Natural killer cell (primary cell): ENCODE measurements at regions not wholly inside any gene's neighbourhood (a gene's known extent, or its start where the extent isn't known, plus 50 kb on each side); places are given as distances from the start of the nearest gene placed in this dataset.

Experiments used
- ATAC-seq, 3 donors: fragments of 150-1000 bp in 2 of 3; fragments of 200-7000 bp in 1 of 3; cut with Tn5 transposase; 1 replicate in 1 of 3; 2 replicates in 2 of 3; pipeline ENCODE4 v1.10.0; 2021; ENCODE audit warnings: mild to moderate bottlenecking in 2 of 3, moderate library complexity in 2 of 3
- DNase-seq, 2 donors: peaks; one replicate each; pipeline versions ENCODE4 v3.0.0 to v3.0.0-alpha.2; 2013 to 2021; ENCODE audit warnings: mixed read lengths in 1 of 2
- H3K27ac ChIP-seq: one replicate; pipeline ENCODE4 v1.5.1; 2013; ENCODE audit warnings: mild to moderate bottlenecking, low read length
- H3K27me3 ChIP-seq: one replicate; pipeline ENCODE4 v1.6.1; 2013; ENCODE audit warnings: low read length; ENCODE audit not compliant: control insufficient read depth, insufficient read depth
- H3K36me3 ChIP-seq: one replicate; pipeline ENCODE4 v1.6.1; 2013; ENCODE audit warnings: low read length; ENCODE audit not compliant: control insufficient read depth, insufficient read depth
- H3K4me1 ChIP-seq: one replicate; pipeline ENCODE4 v1.6.1; 2013; ENCODE audit warnings: low read length; ENCODE audit not compliant: control insufficient read depth, insufficient read depth
- H3K4me3 ChIP-seq: one replicate; pipeline ENCODE4 v1.5.1; 2013; ENCODE audit warnings: low read length
- H3K9me3 ChIP-seq: one replicate; pipeline ENCODE4 v1.6.1; 2013; ENCODE audit warnings: low read length; ENCODE audit not compliant: control insufficient read depth, insufficient read depth
- H3K27ac Mint-ChIP-seq, 2 donors: one replicate each; pipeline ENCODE4 v1.8.0; 2022; ENCODE audit warnings: mild to moderate bottlenecking in 2 of 2, mixed read lengths in 2 of 2, moderate library complexity in 1 of 2
- H3K27me3 Mint-ChIP-seq, 2 donors: one replicate each; pipeline ENCODE4 v1.8.0; 2022; ENCODE audit warnings: low read depth in 2 of 2, mixed read lengths in 2 of 2
- H3K36me3 Mint-ChIP-seq: one replicate; pipeline ENCODE4 v1.8.0; 2022; ENCODE audit warnings: mixed read lengths
- H3K4me1 Mint-ChIP-seq, 2 donors: one replicate each; pipeline ENCODE4 v1.8.0; 2022; ENCODE audit warnings: mixed read lengths in 2 of 2
- H3K4me3 Mint-ChIP-seq: one replicate; pipeline ENCODE4 v1.8.0; 2022; ENCODE audit warnings: mild to moderate bottlenecking, moderate library complexity, mixed read lengths
- H3K9me3 Mint-ChIP-seq, 2 donors: one replicate each; pipeline ENCODE4 v1.8.0; 2022; ENCODE audit warnings: mixed read lengths in 2 of 2
- CTCF ChIP-seq: fragments of 200-600 bp; IDR thresholded peaks from one replicate; pipeline ENCODE4 v1.8.0; 2022; ENCODE audit warnings: antibody characterized with exemption
- WGBS: methylation state at CpG from one replicate; pipeline ENCODE4 v1.1.7; 2013; ENCODE audit warnings: missing lambda C conversion rate; ENCODE audit not compliant: insufficient coverage; 5-methylcytosine and 5-hydroxymethylcytosine counted together
- intact Hi-C: fragments of 100-400 bp; cut with micrococcal nuclease; formaldehyde crosslinking; loops from one replicate; pipeline ENCODE4 v1.14.2; 2022

DNA sequence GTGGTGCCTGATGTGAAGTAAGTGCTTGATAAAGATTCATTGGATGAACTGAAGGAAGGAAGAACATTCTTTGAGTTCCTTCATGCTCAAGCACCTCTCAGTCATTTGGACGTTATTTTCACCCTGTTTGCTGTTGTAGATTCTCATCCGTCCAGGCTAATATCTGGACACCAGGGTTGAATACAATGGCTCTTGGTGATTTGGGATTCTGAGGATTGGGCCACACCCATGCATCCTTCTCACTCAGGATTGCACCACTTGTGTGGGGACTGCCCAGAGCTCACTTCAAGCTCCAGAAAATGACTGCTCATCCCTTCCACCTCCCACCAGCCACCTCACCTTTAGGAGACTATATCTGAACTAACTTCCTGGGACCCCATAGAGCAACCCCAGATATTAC, 117.1 kb upstream of the IPO9 start:
- DNase-seq (no peak), ATAC-seq (no peak)
- Mint-ChIP-seq H3K9me3 (no peaks in the 10 kb centered on the region), H3K4me3 (no peak overlapping the region), H3K27me3 (no peaks in the 10 kb centered on the region), H3K27ac (no peak overlapping the region), H3K36me3 (no peaks in the 10 kb centered on the region), H3K4me1 (no peaks in the 10 kb centered on the region)
- peaks cover 21% of the 10 kb centered on the region for H3K4me1 ChIP-seq
- TF ChIP-seq CTCF = no peak
- intact Hi-C loops = no loop called here
- WGBS = 75% methylated on average over 2 of the region's 2 CpGs
- no peak overlapping the region for H3K4me3 ChIP-seq
- no peaks in the 10 kb centered on the region for H3K9me3 ChIP-seq
- H3K27ac ChIP-seq = no peak overlapping the region
- H3K27me3 ChIP-seq = no peaks in the 10 kb centered on the region
- H3K36me3 ChIP-seq = no peaks in the 10 kb centered on the region

DNA sequence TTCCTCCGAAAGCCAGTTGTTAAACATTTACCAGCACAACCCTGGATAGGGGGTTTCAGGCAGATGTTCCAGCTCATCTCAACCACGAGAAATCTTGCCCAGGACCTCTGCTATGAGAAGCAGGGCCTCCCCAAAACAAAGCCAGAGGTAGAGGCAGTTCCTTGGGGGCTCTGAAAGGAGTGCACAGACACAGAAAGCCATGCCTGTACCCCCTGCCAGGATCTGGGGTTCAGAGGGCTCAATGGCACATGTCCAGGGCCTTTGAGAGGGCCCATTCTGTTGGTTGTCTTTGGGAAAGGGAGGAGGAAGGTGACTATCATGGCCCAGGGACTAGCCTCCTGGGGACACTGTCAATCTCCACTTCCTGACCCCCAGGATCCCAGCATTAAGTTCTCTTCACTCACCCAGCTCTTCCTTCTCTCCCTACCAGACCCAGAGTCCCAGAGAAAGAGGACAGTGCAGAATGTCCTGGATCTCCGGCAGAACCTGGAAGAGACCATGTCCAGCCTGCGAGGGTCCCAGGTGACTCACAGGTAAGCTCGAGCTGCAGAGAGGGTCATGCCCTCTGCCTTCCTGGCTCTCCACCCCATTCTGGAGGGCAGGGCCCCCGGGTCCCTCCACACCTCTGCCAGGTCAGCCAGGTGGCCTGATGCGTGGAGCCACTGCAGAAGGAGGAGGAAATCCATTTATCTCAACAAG, 116.4 kb upstream of the IPO9 start:
- no peaks in the 10 kb centered on the region for H3K9me3 Mint-ChIP-seq
- no peaks in the 10 kb centered on the region for H3K4me1 Mint-ChIP-seq
- no peak for TF ChIP-seq CTCF
- H3K27me3 Mint-ChIP-seq = no peaks in the 10 kb centered on the region
- 84% methylated on average over 7 of the region's 7 CpGs for WGBS
- ATAC-seq (no peak), DNase-seq (no peak)
- peaks cover 27% of the 10 kb centered on the region for H3K4me1 ChIP-seq
- H3K27ac ChIP-seq = no peak overlapping the region
- intact Hi-C loops = no loop called here
- no peaks in the 10 kb centered on the region for H3K36me3 ChIP-seq
- H3K9me3 ChIP-seq = no peaks in the 10 kb centered on the region
- H3K27me3 ChIP-seq = no peaks in the 10 kb centered on the region
- H3K36me3 Mint-ChIP-seq = no peaks in the 10 kb centered on the region
- H3K4me3 Mint-ChIP-seq = no peak overlapping the region
- H3K27ac Mint-ChIP-seq = no peak overlapping the region
- H3K4me3 ChIP-seq = no peak overlapping the region

- H3K27ac Mint-ChIP-seq = no peak overlapping the region
- H3K4me1 Mint-ChIP-seq = no peaks in the 10 kb centered on the region
- no peaks in the 10 kb centered on the region for H3K9me3 Mint-ChIP-seq
- H3K4me3 Mint-ChIP-seq = no peak overlapping the region
- intact Hi-C loops = no loop called here
- DNase-seq (peak in 1 of 2 donors; percentile 11), ATAC-seq (no peak)
- no peaks in the 10 kb centered on the region for H3K36me3 Mint-ChIP-seq
- Histone ChIP-seq H3K4me1 (peaks cover 28% of the 10 kb centered on the region), H3K36me3 (no peaks in the 10 kb centered on the region), H3K9me3 (no peaks in the 10 kb centered on the region), H3K27me3 (no peaks in the 10 kb centered on the region), H3K4me3 (no peak overlapping the region), H3K27ac (no peak overlapping the region)
- no peaks in the 10 kb centered on the region for H3K27me3 Mint-ChIP-seq
- no peak for TF ChIP-seq CTCF
- 71% methylated on average over 3 of the region's 3 CpGs for WGBS
These were observed 115.7 kb upstream of the IPO9 start for GRCh38 chr1:201713086-201713810.
